Uterus (tissue), 3 donors: ENCODE measurements at regions not wholly inside any gene's neighbourhood (a gene's known extent, or its start where the extent isn't known, plus 50 kb on each side); places are given as distances from the start of the nearest gene placed in this dataset.

ENCODE experiments used
- DNase-seq, 2 donors: peaks; one replicate each; pipeline ENCODE4 v3.0.0-alpha.2; 2019 to 2020
- H3K27ac ChIP-seq, 2 donors: fragments of 200-600 bp; sonication (generic); 1 replicate in 1 of 2; 2 replicates in 1 of 2; pipeline ENCODE4 v1.5.1; 2016 to 2018
- H3K27me3 ChIP-seq, 2 donors: fragments of 200-600 bp; sonication (generic); one replicate each; pipeline ENCODE4 v1.5.1; 2018 to 2019; ENCODE audit warnings: control low read depth in 1 of 2
- H3K36me3 ChIP-seq, 2 donors: fragments of 200-600 bp; sonication (generic); one replicate each; pipeline ENCODE4 v1.5.1; 2019; ENCODE audit warnings: control low read depth in 1 of 2
- H3K4me1 ChIP-seq, 2 donors: fragments of 200-600 bp; sonication (generic); one replicate each; pipeline ENCODE4 v1.5.1; 2018 to 2019; ENCODE audit warnings: control low read depth in 1 of 2
- H3K4me3 ChIP-seq, 2 donors: fragments of 200-600 bp; sonication (generic); 1 replicate in 1 of 2; 2 replicates in 1 of 2; pipeline ENCODE4 v1.5.1; 2018 to 2019; ENCODE audit warnings: mild to moderate bottlenecking in 1 of 2
- H3K9me3 ChIP-seq, 2 donors: fragments of 200-600 bp; sonication (generic); one replicate each; pipeline ENCODE4 v1.5.1; 2019; ENCODE audit warnings: control low read depth in 1 of 2
- CTCF ChIP-seq, 4 experiments: fragments of 200-600 bp in 2 of 4; fragments of 450-650 bp in 2 of 4; sonication (generic) in 2 of 4; IDR thresholded peaks; one replicate each; pipeline ENCODE4 v1.5.1; 2016 to 2019; ENCODE audit warnings: antibody characterized with exemption in 4 of 4, mild to moderate bottlenecking in 2 of 4, moderate library complexity in 1 of 4
- POLR2A ChIP-seq, 2 donors: fragments of 450-650 bp; IDR thresholded peaks; one replicate each; pipeline ENCODE4 v1.6.1; 2016; ENCODE audit warnings: antibody characterized with exemption in 2 of 2, mild to moderate bottlenecking in 1 of 2, moderate library complexity in 1 of 2
- intact Hi-C: fragments of 100-400 bp; cut with DNase I; formaldehyde crosslinking; loops from one replicate; pipeline ENCODE4 v1.15.1; 2023; ENCODE audit warnings: low total_unique reads
- donor health status: DM: yes; HTN: yes; CAD: no.

DNA sequence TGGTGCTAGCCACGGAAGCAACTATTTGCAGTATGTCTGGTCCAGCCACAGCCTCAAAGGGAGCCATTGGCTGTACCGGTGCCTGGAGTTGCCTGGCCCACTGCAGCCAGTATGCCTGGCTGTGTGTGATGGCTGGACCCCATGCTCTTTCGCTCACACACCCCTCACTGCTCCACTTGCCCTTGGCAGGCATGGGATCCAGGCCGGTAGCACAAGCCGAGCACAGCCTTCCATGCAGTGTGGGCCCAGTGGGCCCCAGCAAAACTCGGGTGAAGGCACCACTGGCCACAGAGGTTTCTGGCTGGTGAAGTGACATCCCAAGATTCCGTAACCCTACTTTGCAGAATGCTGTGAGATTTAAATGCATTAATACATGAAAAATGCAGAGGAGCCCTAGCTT, 665.8 kb downstream of the PLPP3 start:
- no peaks in the 10 kb centered on the region for H3K4me1 ChIP-seq
- H3K4me3 ChIP-seq, result no peak overlapping the region
- H3K9me3 ChIP-seq, result no peaks in the 10 kb centered on the region
- DNase-seq, result no peak
- no peak overlapping the region for H3K27ac ChIP-seq
- intact Hi-C loops, result no loop called here
- no peaks in the 10 kb centered on the region for H3K27me3 ChIP-seq
- TF ChIP-seq CTCF (IDR thresholded peaks at IDR 0.05) (no peak), POLR2A (IDR thresholded peaks at IDR 0.05) (no peak)
- no peaks in the 10 kb centered on the region for H3K36me3 ChIP-seq

GRCh38 chr1:55912438-55912837, 666.9 kb downstream of the PLPP3 start:
- Histone ChIP-seq H3K9me3 (no peaks in the 10 kb centered on the region), H3K36me3 (no peaks in the 10 kb centered on the region), H3K4me3 (no peak overlapping the region), H3K27me3 (no peaks in the 10 kb centered on the region), H3K27ac (no peak overlapping the region), H3K4me1 (no peaks in the 10 kb centered on the region)
- no peak for TF ChIP-seq POLR2A (IDR thresholded peaks at IDR 0.05)
- no peak for TF ChIP-seq CTCF (IDR thresholded peaks at IDR 0.05)
- DNase-seq, result no peak
- intact Hi-C loops, result no loop called here

GRCh38 chr1:55904541-55904940, 674.8 kb downstream of the PLPP3 start:
- H3K4me1 ChIP-seq, result no peaks in the 10 kb centered on the region
- no peak for DNase-seq
- H3K36me3 ChIP-seq, result no peaks in the 10 kb centered on the region
- no peaks in the 10 kb centered on the region for H3K9me3 ChIP-seq
- no peaks in the 10 kb centered on the region for H3K27me3 ChIP-seq
- no peak overlapping the region for H3K27ac ChIP-seq
- H3K4me3 ChIP-seq, result no peak overlapping the region
- TF ChIP-seq POLR2A (IDR thresholded peaks at IDR 0.05), result no peak
- no peak for TF ChIP-seq CTCF (IDR thresholded peaks at IDR 0.05)
- intact Hi-C loops, result no loop called here

- Histone ChIP-seq H3K36me3 (no peaks in the 10 kb centered on the region), H3K27ac (peak overlapping the region in 1 of 2 donors; percentile 32), H3K4me3 (no peak overlapping the region), H3K9me3 (no peaks in the 10 kb centered on the region), H3K27me3 (no peaks in the 10 kb centered on the region), H3K4me1 (no peaks in the 10 kb centered on the region)
- DNase-seq, result no peak
- TF ChIP-seq CTCF (IDR thresholded peaks at IDR 0.05) (no peak), POLR2A (IDR thresholded peaks at IDR 0.05) (no peak)
- intact Hi-C loops, result no loop called here
Observed at GRCh38 chr1:55898181-55898580, 681.2 kb downstream of the PLPP3 start.

- Histone ChIP-seq H3K36me3 (no peaks in the 10 kb centered on the region), H3K9me3 (peaks cover 0 to 6% of the 10 kb centered on the region in 2 donors), H3K27me3 (no peaks in the 10 kb centered on the region), H3K4me3 (no peak overlapping the region), H3K27ac (no peak overlapping the region), H3K4me1 (no peaks in the 10 kb centered on the region)
- intact Hi-C loops, result no loop called here
- TF ChIP-seq CTCF (IDR thresholded peaks at IDR 0.05), result no peak
- no peak for TF ChIP-seq POLR2A (IDR thresholded peaks at IDR 0.05)
- no peak for DNase-seq
Observed at GRCh38 chr1:55896210-55896609, 681.0 kb upstream of the USP24 start.
